ENCODE measurements at regions not wholly inside any gene's neighbourhood (a gene's known extent, or its start where the extent isn't known, plus 50 kb on each side); places are given as distances from the start of the nearest gene placed in this dataset.

DNA sequence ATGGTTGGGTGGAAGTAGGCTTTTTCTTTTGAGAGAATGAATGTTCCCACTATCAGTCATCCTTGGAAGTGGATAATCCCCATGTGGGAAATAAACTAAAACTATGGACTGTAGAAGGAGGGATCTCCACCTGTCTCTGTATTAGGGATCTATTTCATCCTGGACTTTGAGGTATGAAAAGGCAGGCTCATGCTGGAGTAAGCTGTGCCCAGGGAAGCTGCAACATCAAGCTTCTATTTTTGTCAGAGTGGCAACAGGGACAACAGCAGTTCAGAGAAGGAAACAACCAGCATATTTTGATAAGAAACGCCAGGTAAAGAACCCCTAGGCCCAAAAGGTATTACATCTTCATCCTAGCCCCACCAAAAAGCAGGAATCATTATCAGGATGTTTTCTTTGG is 122.0 kb downstream of the MDH1 start:
- no peak for TF ChIP-seq POLR2A (IDR thresholded peaks at IDR 0.05)
- TF ChIP-seq, protein P1, sequence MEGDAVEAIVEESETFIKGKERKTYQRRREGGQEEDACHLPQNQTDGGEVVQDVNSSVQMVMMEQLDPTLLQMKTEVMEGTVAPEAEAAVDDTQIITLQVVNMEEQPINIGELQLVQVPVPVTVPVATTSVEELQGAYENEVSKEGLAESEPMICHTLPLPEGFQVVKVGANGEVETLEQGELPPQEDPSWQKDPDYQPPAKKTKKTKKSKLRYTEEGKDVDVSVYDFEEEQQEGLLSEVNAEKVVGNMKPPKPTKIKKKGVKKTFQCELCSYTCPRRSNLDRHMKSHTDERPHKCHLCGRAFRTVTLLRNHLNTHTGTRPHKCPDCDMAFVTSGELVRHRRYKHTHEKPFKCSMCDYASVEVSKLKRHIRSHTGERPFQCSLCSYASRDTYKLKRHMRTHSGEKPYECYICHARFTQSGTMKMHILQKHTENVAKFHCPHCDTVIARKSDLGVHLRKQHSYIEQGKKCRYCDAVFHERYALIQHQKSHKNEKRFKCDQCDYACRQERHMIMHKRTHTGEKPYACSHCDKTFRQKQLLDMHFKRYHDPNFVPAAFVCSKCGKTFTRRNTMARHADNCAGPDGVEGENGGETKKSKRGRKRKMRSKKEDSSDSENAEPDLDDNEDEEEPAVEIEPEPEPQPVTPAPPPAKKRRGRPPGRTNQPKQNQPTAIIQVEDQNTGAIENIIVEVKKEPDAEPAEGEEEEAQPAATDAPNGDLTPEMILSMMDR (IDR thresholded peaks at IDR 0.05 in 8 of 11, conservative IDR thresholded peaks at IDR 0.05 in 3 of 11), result no peak
- TF ChIP-seq POLR2AphosphoS5 (IDR thresholded peaks at IDR 0.05), result no peak
